Activated CD4-positive, alpha-beta T cell treated with anti-CD3 and anti-CD28 coated beads for 48 hours (primary cell): ENCODE measurements at regions not wholly inside any gene's neighbourhood (a gene's known extent, or its start where the extent isn't known, plus 50 kb on each side); places are given as distances from the start of the nearest gene placed in this dataset.
"Not testable (repeated sequence)": the region's sequence is repeated elsewhere in the genome, so short reads cannot be mapped to it uniquely, and the experiment has no call there.

ENCODE experiments used
- DNase-seq: peaks from one replicate; pipeline ENCODE4 v3.0.0-alpha.2; 2020

DNA sequence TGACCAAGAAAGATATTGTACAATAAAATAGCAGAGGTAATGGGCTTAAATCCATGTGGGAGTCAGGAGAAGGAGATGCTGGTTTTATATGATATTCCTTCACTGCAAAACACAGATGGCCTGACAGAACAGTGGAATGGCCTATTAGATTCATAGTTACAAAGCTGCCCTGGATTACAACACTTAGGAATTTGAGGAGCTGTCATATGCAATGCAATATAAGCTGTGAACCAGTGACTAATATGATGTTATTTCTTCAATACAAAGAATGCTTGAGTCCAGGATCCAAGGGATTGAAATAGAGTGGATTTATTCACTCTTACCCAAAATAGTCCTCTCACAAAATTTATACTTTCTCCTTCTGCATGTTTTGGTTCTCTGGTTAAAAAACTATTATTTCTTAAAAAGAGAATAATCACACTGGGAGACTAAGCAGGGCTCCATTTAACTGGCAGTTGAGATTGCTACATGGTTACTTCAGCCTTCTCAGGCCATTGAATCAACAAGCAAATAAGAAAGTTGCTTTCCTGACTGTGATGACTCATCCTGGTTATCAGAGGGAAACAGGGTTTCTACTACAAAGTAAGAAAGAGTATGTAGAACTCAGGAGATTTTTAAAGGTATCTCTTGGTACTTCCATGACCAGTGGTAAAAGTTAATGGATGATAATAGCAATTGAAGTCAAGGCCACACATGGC, 79.8 kb upstream of the ZPLD1 start:
- no peak for DNase-seq

DNA sequence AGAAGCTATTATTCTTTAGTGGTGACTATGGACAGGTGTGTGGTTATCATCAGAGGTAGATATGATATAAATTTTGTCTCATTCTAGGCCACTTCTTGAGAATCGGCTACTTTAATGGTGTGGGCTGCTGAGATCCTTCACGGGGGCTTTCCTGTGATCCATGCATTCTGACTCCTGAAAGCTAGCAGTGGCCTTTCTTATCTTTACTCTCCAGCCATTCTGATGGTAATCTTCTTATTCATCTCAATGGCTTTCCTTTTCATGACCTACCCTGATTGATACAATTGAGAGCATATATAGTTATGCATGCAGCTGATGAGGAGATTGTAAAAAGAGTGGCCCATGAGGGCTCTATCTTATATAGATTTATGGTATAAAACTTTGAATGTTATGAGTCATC, 78.3 kb upstream of the ZPLD1 start:
- no peak for DNase-seq

DNA sequence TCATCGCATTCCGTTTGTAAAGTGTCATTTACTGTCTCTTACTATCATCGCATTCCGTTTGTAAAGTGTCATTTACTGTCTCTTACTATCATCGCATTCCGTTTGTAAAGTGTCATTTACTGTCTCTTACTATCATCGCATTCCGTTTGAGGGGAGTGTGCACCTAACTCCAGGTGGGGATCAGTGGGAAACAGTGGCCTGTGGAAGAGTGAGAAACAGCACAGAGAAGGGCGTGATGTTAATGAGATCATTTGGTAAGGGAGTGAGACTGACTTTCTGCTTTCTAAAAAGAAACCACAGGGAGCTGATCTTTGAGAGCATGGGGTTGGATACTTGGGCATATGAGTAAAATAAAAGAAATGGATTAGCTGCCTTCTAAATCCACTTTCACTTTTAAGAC, 77.5 kb upstream of the ZPLD1 start:
- not testable (repeated sequence) for DNase-seq

DNA sequence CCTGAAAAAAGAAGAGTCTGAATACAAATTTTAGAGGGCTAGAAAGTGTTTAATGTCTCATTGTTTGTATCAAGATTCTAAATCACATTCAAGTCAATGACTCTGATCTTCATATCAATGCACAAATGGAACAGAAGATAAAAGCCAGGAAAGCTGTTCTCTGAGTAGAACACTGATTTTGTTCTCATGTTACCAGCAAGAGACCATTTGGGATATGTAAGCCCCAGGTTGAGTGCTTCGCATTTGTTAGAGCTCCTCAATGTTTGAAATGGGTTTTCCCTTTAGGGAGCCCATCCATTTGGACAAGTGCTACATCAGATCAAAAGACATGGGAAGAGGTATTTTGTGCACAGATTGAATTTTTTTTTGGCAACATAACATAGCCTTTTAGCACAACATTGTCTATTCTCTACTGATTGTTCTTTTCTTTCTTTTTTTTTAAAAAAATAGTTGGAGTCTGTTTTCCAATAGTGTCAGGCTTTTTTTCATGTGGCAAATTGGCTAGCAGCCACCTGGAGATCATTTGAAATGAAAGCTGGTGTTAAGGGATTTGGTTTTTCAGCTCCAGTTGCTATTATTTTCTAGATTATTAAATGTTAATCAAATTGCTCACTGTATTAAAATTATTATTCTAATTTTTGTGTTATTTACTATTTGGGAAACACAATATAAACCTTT, 74.5 kb upstream of the ZPLD1 start:
- no peak for DNase-seq

DNA sequence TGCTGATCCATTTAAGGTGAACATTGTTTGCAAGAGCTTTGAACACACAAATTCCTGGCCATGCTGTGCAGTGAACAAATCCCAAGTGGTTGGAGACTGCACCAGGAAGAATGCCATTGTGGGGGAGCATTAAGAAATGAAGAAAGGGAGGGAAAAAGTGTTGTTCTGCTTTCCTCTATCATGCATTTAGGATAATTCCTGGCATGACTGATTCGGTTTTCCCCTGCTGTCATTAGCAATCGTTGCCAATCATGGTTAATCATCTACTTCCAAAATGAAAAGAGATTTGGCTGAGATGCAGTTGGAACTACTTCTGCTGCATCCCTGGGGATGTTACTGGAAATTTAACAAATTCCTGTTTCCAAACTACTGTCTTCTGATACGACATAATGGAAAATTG, 73.7 kb upstream of the ZPLD1 start:
- DNase-seq: no peak

DNA sequence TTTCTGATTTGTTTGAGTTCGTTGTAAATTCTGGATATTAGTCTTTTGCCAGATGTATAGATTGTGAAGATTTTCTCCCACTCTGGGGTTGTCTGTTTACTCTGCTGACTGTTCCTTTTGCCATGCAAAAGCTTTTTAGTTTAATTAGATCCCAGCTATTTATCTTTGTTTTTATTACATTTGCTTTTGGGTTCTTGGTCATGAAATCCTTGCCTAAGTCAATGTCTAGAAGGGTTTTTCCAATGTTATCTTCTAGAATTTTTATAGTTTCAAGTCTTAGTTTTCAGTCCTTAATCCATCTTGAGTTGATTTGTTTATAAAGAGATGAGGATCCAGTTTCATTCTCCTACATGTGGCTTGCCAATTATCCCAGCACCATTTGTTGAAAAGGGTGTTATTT, 68.7 kb upstream of the ZPLD1 start:
- DNase-seq: not testable (repeated sequence)

DNA sequence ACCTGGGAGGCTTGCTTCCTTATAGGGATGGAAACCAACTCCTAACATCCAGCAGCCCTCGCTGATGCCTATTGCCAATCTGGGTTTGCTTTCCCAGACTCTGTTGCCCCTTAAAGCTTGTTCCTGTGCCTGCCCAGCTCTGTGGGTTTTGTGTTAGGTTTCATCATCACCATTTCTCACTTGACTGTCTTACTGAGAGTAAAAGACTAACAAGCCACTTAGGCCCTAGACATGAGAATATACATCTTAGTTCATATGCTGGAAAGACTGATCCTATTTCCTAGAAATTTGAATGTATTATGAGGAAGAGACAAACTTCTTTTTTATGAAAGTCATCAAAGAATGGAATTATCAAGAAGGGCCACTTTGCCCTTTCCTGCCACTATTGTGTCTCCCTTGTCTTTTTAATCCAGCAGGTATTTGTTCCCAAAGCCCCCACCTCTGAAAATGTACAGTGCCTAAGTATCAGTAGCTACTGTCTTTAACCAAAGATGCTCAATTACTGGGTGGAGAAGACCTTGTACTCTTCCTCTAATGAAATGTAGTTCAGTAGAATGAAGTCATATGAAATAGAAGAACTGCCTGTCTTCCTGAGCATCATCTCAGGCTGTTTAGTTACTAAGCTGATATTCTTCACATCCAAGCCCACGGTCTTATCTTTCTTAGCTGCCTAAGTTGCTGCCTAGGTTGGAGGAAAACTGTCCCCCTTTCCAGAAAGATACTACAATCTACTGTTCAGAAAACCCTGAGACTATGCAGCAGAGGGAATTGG, 59.8 kb upstream of the ZPLD1 start:
- DNase-seq: no peak

DNA sequence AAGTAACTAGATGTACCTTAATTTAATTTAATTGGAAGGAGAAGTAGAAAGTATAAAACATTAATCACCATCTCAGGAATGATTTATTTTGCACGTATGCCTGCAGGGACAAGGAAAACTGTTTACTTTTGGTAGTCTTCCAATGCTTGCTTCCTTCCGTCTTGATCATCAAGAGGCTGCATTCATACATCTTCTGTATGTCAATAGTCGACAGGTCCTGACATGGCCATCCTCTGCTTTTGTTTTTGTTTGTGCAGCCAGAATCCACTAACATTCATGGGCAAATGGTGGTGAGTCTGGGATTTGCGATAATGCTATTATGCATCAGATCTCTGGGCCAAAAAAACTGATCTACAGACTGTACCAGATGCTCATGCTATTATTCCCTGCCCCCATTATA, 56.6 kb upstream of the ZPLD1 start:
- DNase-seq: no peak

DNA sequence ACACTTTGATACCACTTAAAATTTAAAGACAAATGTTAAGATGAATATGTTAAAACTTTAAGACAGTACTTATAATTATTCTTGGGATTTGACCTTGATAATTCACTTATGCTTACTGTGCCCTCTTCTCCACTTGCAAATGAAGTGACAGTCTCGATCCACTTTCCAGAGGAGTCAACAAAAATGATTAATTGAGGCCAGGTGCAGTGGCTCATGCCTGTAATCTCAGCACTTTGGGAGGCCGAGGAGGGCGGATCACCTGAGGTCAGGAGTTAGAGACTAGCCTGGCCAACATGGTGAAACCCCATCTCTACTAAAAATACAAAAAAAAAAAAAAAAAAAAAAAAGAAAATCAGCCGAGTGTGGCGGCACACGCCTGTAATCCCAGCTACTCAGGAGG, 52.6 kb upstream of the ZPLD1 start:
- not testable (repeated sequence) for DNase-seq
